ENCODE measurements at regions not wholly inside any gene's neighbourhood (a gene's known extent, or its start where the extent isn't known, plus 50 kb on each side); places are given as distances from the start of the nearest gene placed in this dataset.

GRCh38 chr16:73737637-73738036 is 559.0 kb upstream of the PSMD7 start:
- DNase-seq, result no peak

DNA sequence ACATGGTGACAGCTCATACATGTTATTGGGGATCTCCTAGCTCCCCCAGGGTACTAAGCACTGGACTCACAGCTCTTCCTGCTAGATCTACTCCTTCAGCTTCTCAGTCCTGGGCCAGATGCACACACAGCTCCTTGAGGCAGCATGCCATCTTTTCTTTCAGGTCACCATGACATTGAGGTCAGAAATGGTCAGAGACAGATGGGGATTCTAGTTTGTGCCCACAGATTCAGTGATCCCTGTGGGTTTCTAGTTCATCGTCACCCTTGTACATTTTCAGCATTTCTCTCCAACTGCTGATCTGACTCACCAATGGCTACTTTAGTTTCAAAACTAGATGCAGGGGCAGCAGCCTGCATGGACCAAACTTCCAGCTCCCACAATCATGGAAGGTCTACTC is 560.7 kb upstream of the PSMD7 start:
- no peak for DNase-seq

DNA sequence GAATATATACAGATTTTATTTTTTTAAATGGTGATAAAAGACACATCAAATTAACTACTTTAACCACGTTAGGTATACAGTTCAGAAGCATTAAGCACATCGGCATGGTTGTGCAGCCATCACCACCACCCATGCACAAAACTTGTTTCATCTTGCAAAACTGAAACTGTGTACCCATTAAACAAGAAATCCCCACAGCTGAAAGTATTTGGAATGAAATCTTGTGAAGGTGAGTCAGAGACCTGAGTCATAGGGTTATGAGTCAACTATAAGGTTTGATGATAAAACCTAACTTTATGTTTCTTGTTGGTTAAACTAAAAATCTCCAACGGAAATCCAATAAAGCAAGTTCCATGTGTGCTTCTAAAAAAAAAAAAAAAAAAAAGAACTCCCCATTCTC is 561.6 kb upstream of the PSMD7 start:
- no peak for DNase-seq

GRCh38 chr16:73732681-73733080 is 563.9 kb upstream of the PSMD7 start:
- DNase-seq, result no peak

- no peak for DNase-seq
Observed at GRCh38 chr16:73732143-73732542, 564.5 kb upstream of the PSMD7 start.

DNA sequence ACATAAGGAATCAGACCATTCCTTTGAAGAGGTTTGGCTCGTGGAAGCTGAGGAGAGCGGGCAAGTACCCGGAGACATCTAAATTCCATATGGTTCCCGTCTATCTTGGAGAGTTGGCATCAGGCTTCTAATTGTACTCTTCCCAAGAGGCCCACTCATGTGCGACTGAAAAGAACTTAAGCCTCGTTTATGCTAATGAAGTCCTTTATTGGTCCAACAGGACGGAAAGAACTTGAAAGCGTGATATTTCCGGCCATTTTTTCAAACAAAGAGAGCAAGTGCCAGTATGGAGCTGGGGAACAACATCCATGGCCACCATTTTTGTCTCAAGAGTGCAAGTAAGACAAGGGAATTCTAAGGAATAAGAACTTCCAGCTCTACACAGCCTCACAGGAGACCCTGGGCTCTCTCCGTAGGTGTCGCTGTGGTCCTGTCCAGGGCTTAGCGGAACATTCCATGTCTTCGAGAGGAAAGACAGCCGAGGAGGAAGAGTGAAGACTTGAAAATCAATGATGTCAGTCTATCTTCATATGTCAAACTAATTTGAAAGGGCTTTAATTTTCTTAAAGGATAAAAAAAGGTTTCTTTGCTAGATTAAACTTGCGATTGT is 566.0 kb upstream of the PSMD7 start:
- DNase-seq, result no peak

DNA sequence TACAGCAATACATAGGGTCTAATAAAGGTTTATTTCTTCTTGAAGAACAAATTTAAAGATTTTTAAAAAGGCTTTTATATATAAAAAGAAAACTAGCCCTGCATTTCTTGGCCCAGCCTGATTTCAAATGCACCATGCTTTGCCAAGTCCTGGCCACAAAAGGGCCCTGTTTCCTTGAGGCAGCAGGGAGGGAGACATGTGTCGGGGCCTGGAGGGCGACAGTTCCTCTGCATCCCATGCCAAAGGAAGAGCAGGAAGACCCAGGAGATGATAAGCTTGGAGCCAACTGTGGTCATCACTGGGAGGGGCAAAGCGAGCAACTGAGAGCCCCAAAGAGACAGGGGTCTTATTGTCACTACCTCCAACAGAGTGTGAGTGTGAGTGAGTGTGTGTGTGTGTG is 571.5 kb upstream of the PSMD7 start:
- DNase-seq, result no peak

DNA sequence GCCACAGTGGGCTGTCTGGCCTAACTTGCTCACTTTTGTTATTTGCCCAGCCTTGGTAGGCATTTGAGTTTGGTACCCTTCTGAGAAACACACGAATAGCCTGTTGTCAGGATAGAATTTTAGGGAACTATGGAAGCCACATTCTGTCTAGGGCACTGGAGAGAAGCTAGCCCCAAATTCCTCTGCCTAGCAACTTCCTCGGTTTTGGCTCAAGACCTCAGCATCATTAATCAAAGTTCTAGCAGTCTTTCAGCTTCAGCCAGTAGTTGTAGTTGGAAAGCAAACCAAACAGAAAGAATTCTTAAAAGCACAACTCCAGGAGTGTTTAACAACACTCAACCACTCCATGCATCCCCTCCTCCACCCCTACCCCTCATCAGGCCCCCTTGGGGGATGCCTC is 572.1 kb upstream of the PSMD7 start:
- no peak for DNase-seq

DNA sequence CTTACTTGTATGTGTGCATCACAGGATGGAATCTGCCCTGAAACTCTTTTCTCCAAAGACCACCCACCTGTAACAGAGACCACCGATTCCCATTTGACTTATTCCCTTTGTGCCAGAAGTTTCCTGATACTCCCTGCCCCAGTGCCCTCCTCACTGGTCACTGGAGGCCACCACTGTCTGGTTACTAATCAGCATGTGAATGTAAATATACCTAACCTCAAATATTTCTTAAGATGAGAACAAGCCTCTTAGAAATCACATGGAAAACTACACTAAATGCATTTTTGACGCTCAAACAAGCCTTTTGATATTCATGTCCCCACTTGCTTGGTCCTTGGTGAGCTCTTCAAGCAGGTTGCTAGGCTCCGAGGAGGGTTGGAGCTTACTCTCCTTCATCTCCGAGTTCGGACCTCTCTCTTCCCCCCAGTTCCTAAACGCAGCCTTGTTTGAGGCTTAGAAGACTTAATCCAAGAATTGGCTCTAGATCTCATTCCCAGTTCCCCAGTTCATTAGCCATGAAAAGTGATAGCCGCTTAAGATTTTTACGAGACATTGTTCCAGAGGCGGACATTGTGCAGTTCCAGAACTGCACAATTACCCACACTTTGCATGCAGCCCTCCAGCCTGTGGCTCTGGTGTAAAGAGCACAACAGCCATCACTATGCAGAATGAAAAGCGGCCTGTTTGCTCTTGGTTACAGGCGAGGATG is 579.2 kb upstream of the PSMD7 start:
- no peak for DNase-seq

GRCh38 chr16:73714976-73715375 is 581.6 kb upstream of the PSMD7 start:
- no peak for DNase-seq

GRCh38 chr16:73713778-73714495 is 582.7 kb upstream of the PSMD7 start:
- DNase-seq, result no peak

- no peak for DNase-seq
Observed at GRCh38 chr16:73713251-73713650, 583.4 kb upstream of the PSMD7 start.

GRCh38 chr16:73711406-73712080 is 585.1 kb upstream of the PSMD7 start:
- DNase-seq, result no peak

GRCh38 chr16:73710526-73710925 is 586.1 kb upstream of the PSMD7 start:
- DNase-seq, result no peak

- no peak for DNase-seq
Observed at GRCh38 chr16:73707863-73708262, 588.8 kb upstream of the PSMD7 start.

GRCh38 chr16:73703891-73704290 is 592.7 kb upstream of the PSMD7 start:
- no peak for DNase-seq

- no peak for DNase-seq
Observed at GRCh38 chr16:73697336-73697735, 599.3 kb upstream of the PSMD7 start.

DNA sequence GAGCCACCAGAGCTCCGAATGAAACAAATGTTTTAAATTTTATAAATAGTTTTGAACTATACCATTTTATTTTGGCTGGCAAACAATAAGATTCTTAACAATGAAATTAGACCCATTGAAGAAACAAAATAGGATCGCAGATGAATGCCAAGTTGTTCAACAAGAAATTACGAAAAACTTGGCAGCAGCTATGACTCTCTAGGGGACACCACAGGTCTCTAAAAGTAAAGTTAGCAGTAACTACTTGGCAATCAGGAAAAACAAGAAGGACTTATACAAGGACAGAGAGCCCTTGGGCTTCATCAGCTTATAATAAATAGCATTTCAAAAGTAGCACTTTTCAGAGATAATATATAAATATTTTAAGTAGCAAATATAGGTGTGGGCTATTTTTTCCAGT is 603.8 kb upstream of the PSMD7 start:
- DNase-seq, result no peak

DNA sequence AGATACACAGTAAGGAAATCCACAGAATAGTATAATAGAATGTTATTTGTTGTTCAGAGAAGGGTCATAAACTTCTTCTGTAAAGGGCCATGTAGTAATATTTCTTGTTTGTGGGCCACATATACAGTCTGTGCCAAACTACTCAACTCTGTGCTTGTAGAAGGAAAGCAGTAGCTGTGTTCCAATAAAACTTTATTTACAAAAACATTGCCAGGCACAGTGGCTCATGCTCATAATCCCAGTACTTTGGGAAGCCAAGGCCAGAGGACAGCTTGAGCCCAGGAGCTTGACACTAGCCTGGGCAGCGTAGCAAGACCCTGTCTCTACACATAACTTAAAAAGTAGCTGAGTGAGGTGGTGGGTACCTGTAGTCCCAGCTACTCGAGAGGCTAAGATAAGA is 612.8 kb upstream of the PSMD7 start:
- DNase-seq, result no peak

- DNase-seq, result no peak
Observed at GRCh38 chr16:73672135-73672534, 624.2 kb upstream of the ZFHX3 start.

DNA sequence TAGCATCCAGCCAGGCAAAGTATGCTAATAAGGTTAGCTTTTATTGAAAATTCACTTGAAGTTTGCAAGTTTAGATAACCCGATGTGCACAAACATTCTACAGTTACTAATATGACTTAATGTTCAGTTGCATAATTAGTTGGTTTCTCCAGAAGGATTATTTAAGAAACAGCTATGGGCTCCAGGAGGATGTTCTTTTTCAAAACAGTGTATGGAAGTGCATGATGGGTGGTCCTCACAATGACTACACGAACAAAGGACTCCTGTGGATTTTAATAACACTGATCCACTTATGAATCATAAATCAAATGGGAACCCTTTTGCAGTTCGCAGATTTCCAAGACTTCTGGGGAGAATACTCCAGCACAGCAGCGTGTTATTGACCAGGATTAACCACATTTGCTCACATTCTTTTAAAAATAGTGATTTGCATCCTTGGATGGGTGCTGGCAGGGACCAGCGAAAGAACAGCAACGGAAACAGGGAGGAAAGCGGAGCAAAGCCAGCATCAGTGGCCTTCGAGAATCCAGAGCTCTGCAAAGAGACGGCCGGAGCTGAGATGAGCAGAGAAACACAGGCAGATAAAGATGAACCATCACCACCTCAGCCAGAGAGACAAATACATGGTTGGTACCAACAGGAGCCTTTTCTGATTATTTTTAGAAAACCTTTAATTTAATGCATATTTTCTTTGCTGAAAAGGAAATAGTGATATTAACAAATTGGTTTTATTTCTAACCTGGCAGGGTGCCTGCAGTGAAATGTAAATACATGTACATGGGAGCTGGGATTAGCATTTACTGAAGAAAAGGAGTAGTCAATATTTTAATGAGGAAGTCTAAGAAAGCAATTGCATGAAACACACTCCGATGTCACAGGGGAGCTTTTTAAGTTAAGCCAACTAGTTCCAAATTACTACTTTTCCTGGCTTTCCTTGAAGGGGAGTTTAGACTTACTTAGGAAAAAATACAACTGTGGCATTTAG is 623.2 kb upstream of the ZFHX3 start:
- DNase-seq, result no peak

DNA sequence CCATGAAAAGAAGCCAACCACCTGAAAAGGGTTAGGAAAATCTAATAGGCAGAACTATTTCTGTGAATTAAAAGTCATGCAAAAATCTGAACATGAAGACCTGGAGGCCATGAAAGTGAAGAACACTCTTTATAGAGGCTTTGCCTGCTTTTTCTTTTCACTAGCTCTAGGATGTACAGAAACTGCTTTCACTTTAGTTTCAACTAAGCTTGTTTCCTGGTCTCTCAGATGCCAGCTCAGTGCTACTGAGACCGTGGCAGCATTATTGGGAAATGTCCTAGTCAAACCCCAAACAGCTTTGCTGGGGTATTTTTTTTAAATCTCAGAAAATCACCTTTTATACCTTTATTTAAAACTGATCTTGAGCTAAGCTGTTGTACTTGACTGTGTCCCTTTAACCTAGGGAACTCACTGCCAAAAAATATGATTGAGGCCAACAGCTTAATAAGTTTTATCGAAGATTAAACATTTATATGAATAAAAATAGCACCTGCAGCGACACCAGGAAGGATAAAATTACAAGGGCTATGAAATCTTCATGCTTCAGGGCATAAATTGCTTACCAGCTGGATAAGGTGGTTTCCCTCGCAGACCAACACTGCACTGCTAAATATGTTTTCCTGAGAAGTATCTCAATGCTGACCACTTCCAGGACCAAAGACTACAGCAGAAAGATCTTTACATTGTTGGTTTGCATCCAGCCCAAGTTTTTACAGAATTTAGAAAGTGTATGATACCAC is 621.8 kb upstream of the ZFHX3 start:
- DNase-seq, result no peak

All from activated CD8-positive, alpha-beta memory T cell treated with anti-CD3 and anti-CD28 coated beads, Interleukin-2, amount 50 U/mL, for 48 hours (primary cell).